ENCODE measurements at regions not wholly inside any gene's neighbourhood (a gene's known extent, or its start where the extent isn't known, plus 50 kb on each side); places are given as distances from the start of the nearest gene placed in this dataset.
"Not testable (repeated sequence)": the region's sequence is repeated elsewhere in the genome, so short reads cannot be mapped to it uniquely, and the experiment has no call there.

DNA sequence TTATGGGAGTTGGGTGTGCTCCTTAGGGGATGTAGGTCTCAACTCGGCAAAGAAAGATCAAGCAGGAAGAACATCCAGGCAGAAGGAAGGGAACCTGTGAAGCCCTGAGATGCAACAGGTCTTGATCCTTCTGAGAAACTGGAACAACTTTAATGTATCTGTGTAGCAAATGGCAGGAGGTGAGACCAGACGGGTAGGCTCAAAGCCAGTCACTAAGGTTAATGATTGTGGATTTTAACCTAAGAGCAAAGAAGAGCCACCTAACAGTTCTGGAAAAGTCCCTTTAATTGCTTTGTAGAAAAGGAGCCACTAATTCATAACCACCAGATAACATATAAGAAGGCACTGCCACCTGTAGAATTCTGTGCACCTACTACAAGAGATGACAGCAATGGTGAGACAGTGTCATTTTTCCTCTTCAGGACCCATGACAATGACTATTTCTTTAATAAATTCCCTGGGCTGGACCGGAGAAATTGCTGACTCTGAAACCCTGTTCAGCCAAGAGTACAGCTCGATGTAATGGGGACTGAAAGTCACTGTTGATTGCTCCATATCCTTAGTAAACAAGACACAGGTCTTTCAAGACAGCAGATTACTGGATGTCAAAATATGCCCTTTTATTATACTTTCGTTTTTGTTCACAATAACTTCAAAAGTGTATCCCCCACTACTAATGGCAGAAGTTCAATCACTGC, 326.2 kb downstream of the CBLN4 start:
- DNase-seq, result no peak

- no peak for DNase-seq
Measured at GRCh38 chr20:55678126-55678525, 327.2 kb downstream of the CBLN4 start.

DNA sequence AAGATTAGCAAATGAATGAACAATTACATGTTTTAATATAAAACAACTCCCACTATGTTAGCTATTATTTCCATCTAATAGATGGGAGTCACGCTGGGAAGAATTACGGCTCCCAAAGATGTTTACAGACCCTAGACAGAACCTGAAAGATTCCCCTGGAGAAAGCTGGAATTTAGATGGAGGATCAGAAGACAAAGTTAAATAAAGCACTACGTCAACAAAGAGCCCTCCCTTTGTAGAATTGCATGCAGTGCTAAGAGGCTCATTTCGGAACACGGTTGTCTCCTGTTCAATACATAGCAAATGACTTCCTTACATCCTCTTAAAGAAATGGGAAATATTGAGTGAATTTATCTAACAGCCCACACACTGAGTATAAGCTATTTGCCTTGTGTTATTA, 328.3 kb downstream of the CBLN4 start:
- DNase-seq, result no peak

GRCh38 chr20:55676097-55676496, 329.2 kb downstream of the CBLN4 start:
- DNase-seq, result no peak

DNA sequence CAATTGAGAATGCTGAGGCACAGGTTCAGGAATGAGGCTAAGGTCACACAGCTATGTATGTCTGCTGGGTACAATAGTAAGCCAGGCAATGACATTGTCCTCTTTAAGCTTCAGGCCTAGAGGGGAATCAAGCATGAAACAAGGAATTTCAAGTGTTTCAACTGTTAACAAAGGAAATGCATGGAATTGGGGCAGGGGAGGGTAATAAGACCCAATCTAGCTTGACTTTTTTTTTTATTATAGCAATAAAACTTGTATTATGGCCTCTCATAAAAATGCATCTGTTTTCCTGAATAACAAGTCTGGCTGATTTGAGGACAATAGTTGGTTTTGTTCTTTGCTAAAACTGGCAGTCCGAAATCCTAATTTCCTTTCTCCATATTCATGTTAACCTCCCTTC, 336.7 kb downstream of the CBLN4 start:
- no peak for DNase-seq

DNA sequence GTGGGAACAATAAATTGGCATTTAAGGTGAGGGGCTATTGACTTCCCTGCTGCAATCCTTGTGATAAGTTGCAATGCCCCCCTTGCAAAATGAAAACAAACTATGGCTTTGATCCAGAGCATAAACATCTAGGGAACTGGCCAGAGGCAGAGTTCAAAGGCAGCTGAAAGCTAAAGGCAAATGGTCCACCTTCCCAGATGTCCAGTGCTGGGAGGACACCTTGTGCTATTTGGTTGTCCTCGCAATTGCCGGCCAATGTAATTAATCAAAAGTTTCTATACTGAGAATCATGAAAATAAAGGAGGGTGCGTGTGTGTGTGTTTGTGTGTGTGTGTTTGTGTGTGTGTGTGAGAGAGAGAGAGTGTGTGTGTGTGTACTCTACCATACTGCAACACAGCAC, 337.4 kb downstream of the CBLN4 start:
- DNase-seq, result no peak

DNA sequence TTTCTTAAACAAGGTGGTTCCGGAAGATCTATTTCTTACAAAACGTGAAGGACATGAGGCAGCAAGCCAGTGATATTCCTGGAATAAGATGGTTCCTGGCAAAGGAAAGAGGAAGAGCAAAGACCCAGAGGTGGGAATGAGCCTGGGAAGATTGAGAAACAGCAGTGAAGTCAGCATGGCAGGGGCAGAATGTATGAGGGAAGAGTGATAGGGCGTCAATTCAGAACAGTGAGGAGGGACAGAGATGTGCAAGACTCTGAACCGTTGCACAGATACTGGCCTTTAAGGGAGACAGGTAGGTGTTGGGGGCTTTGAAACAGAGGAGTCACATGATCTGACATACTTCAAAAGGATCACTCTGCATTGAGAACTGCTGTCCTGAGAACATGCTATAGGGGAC, 338.3 kb downstream of the CBLN4 start:
- no peak for DNase-seq

- no peak for DNase-seq
Measured at GRCh38 chr20:55656231-55656775, 349.0 kb downstream of the CBLN4 start.

GRCh38 chr20:55650657-55651360, 354.5 kb downstream of the CBLN4 start:
- DNase-seq, result no peak

DNA sequence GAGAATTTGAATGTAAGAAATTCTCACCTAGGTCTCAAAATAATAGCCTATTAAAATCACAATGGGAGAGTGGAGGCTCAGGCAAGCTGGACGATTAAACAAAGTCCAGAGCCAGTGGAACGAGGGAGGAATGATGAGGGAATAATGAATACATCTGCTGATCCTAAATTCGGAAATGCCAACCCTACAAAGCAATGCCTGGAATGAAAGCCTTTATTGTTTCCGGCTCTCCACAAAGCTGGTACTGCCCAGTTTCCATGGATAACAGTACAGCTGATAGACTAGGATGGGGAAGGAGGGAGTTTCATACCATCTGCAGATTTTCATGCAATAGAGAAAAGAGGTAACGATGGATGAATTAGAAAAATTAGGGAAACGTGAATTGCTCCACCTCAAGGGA, 356.1 kb downstream of the CBLN4 start:
- DNase-seq, result no peak

DNA sequence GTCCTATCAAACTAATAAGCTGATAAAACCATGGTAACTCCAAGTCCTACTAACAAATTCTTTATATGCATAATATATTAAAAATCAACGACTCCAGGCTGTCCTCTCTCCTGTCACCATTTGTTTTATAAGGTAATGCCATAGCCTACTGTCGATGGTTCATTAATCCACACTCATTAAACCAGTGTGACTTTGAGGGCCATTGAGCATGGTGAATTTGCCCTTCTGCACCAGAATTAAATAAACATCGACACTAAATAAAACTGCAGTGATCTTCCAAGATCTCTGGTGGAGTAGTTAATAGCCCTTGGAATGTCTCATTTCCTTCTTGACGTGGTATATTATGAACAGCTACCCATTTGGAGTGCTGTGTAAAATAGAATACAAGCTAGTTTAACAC, 358.5 kb downstream of the CBLN4 start:
- DNase-seq, result no peak

GRCh38 chr20:55641497-55641896, 363.8 kb downstream of the CBLN4 start:
- no peak for DNase-seq

DNA sequence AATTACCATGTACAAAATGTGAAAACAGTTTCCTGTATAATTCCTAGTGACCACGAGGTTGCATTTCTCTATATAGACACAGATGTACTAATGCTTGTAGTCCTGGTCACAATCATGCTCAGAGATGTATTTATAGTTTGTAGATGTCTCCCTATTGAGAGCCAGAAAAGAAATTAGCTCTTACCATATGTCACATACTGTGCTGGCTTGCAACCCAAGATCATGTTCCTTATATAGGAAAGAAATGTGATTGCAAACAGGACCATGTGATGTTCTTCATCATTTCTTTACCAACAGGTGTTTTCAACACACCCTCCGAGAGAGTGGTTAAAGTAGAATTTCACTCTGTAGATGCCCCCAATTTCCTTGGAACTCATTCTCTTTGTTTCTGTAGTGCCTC, 369.4 kb downstream of the CBLN4 start:
- DNase-seq, result no peak

- no peak for DNase-seq
Measured at GRCh38 chr20:55632592-55632991, 372.7 kb downstream of the CBLN4 start.

GRCh38 chr20:55629143-55629542, 376.2 kb downstream of the CBLN4 start:
- DNase-seq, result not testable (repeated sequence)

GRCh38 chr20:55626716-55627115, 378.6 kb downstream of the CBLN4 start:
- DNase-seq, result no peak

DNA sequence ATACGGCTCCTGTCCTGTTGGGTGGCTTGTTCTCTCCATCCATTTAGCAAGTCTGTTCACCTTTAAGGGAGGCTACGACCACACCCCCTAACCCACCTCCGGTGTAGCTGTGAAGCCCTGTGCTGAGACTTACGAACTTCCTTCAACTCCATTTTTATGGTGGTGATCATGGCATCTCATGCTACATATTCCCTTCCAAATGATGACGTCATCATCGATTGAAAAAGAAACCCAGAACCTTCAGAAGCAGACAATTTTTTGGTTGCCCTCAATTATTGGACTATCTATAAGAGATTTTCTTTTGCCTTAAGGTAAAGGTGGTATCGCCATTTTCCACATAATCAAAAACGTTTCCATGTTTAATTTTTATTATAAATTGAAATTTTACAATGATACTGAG, 389.0 kb downstream of the CBLN4 start:
- DNase-seq, result no peak

GRCh38 chr20:55615818-55616217, 389.5 kb downstream of the CBLN4 start:
- no peak for DNase-seq

DNA sequence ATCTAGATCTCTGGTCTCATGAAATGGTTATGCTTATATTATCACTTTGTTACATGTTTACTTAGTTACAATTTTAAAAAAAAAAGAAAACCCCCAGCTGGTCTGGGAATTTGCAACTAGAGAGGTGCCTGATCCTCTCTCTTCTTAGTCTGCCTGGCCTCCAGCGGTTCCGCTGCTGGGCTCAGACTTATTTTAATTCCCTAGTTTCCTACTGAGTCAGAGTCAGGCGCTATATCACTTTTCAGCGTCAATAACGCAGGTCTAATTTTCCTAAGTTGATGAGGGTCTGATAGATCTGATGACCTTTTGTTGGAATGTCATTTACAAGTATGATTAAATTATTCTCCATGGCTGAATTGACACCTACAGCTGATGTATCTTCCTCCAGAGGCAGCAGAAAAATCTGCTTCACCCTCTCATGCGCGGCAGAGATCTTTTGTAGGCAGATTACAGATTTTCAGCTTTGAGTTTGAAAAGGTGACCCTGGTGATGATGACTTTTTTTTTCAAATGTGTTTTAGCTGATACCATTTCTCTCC, 391.0 kb downstream of the CBLN4 start:
- DNase-seq, result no peak

- no peak for DNase-seq
Measured at GRCh38 chr20:55610756-55611155, 394.6 kb downstream of the CBLN4 start.

- DNase-seq, result no peak
Measured at GRCh38 chr20:55605594-55605993, 399.7 kb downstream of the CBLN4 start.

- DNase-seq, result no peak
Measured at GRCh38 chr20:55597526-55597925, 407.8 kb downstream of the CBLN4 start.

GRCh38 chr20:55596431-55596830, 408.9 kb downstream of the CBLN4 start:
- no peak for DNase-seq

DNA sequence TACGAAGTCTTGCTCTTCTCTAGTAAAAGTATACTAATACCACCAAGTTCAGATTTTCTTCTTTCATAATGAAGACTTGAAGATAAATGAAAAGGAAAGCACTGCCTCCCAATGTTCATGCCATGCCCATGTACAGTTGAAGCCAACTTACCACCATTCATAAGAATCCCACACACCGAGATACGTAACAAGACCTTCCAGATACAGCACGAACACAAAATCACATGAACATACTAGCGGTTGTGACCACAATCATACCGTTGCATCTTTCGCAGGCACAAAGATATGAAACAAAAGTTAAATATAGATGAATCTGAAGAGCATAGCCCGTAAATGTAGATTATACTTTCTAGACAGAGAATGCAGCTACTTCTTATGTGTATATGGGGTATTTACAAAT, 412.5 kb downstream of the CBLN4 start:
- DNase-seq, result no peak
